ENCODE measurements at regions not wholly inside any gene's neighbourhood (a gene's known extent, or its start where the extent isn't known, plus 50 kb on each side); places are given as distances from the start of the nearest gene placed in this dataset.
"Not testable (repeated sequence)": the region's sequence is repeated elsewhere in the genome, so short reads cannot be mapped to it uniquely, and the experiment has no call there.

DNA sequence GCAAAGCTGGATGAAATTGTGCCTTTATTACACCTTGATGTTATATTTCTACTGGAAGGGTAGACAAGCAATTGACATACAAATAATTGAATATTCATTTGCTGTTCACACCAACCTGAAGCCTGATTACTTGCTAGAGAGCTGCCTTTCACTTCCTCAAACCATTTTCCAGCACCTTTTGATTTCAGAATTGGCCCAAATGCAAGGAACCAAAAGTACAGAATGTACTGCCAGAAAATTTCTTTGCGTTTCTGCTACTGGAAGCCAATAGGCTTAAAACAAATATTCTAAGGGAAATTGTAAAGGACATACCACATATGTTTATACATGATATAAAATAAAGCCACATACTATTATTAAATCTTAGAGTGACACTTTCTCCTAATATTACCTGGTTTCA is 94.5 kb downstream of the RFPL4B start:
- TF ChIP-seq, protein P1, sequence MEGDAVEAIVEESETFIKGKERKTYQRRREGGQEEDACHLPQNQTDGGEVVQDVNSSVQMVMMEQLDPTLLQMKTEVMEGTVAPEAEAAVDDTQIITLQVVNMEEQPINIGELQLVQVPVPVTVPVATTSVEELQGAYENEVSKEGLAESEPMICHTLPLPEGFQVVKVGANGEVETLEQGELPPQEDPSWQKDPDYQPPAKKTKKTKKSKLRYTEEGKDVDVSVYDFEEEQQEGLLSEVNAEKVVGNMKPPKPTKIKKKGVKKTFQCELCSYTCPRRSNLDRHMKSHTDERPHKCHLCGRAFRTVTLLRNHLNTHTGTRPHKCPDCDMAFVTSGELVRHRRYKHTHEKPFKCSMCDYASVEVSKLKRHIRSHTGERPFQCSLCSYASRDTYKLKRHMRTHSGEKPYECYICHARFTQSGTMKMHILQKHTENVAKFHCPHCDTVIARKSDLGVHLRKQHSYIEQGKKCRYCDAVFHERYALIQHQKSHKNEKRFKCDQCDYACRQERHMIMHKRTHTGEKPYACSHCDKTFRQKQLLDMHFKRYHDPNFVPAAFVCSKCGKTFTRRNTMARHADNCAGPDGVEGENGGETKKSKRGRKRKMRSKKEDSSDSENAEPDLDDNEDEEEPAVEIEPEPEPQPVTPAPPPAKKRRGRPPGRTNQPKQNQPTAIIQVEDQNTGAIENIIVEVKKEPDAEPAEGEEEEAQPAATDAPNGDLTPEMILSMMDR (IDR thresholded peaks at IDR 0.05; ENCODE audit: low read depth, low read length): no peak
- Histone ChIP-seq H3K4me3 (ENCODE audit: low read depth, low read length) (no peak overlapping the region), H3K27me3 (ENCODE audit: insufficient read depth, low read depth, severe bottlenecking) (no peaks in the 10 kb centered on the region), H3K9me3 (ENCODE audit: severe bottlenecking) (no peaks in the 10 kb centered on the region), H3K36me3 (no peaks in the 10 kb centered on the region), H3K27ac (no peak overlapping the region)
- no peak for DNase-seq

DNA sequence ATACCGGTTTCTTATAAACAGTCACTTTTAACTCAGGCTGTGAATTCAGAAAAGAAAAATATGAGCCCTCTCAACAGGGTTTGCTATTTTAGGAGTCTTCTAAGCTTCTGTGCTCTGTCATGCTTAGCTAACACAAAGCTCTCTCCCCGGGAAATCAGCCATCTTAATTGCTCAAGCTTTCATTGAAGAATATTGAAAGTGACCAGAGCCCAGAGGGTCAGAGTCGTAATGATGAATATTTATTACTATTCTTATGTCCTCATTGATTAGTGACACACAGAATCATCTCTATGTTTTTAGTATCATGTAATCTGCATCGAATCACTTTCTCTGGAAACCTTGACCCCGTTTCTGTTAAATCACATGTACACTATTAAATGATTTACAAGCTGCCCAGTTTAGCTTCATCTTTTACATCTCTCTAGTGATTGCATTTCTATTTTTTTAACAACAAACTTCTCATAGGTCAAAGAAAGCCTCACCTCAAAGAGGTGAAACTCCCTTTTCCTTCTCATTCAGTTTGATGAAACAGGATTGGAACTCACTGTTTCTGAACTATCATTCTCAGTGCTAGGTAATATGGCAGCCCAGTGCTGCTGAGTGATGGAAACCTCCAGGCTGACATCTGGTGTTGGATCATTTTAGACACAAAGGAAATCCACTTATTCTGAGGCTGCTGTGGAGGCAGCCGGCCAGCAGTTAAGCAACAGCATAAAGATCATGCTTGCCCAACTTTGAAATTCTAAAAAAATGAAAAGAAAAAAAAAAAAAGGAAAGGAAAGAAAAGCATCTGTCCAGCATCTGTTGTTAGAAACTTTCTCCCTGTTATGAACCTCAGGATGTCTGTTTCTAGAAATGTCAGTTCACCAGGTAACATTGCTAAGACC is 96.3 kb downstream of the RFPL4B start:
- DNase-seq: no peak
- Histone ChIP-seq H3K9me3 (ENCODE audit: severe bottlenecking) (no peaks in the 10 kb centered on the region), H3K4me3 (ENCODE audit: low read depth, low read length) (no peak overlapping the region), H3K36me3 (no peaks in the 10 kb centered on the region), H3K27ac (no peak overlapping the region), H3K27me3 (ENCODE audit: insufficient read depth, low read depth, severe bottlenecking) (no peaks in the 10 kb centered on the region)
- TF ChIP-seq, protein P1 (IDR thresholded peaks at IDR 0.05; ENCODE audit: low read depth, low read length): no peak

DNA sequence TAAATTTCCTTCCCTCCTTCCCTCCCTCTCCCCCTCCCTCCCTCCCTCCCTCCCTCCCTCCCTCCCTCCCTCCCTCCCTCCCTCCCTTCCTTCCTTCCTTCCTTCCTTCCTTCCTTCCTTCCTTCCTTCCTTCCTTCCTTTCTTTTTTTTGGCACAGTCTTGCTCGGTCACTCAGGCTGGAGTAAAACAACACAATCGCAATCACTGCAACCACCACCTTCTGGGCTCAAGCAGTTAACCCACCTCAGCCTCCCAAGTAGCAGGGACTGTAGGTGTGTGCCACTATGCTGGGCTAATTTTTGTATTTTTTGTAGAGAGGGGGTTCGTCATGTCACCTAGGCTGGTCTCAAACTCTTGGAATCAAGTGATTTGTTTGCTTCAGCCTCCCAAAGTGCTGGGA is 101.7 kb downstream of the RFPL4B start:
- not testable (repeated sequence) for H3K27ac ChIP-seq; H3K9me3 ChIP-seq (ENCODE audit: severe bottlenecking); H3K36me3 ChIP-seq; H3K27me3 ChIP-seq (ENCODE audit: insufficient read depth, low read depth, severe bottlenecking); DNase-seq; H3K4me3 ChIP-seq (ENCODE audit: low read depth, low read length)

DNA sequence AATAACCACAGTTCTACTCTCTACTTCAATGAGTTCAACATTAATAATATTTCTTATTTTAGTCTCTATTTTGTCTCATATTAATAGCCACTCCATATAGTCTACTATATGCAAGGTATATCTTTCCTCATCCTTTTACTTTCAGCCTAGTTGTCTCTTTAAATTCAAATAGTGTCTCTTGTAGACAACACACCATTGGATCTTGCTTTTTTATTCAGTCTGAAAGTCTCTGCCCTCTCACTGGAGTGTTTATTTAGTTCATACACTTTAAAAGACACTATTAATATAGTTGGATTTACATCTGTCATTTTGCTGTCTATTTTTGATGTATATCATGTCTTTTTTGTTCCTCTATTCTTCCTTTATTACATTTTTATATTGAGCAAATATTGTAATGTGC is 103.5 kb downstream of the RFPL4B start:
- TF ChIP-seq, protein P1 (IDR thresholded peaks at IDR 0.05; ENCODE audit: low read depth, low read length): no peak
- Histone ChIP-seq H3K27me3 (ENCODE audit: insufficient read depth, low read depth, severe bottlenecking) (no peaks in the 10 kb centered on the region), H3K36me3 (no peaks in the 10 kb centered on the region), H3K27ac (no peak overlapping the region), H3K4me3 (ENCODE audit: low read depth, low read length) (no peak overlapping the region), H3K9me3 (ENCODE audit: severe bottlenecking) (no peaks in the 10 kb centered on the region)
- no peak for DNase-seq

DNA sequence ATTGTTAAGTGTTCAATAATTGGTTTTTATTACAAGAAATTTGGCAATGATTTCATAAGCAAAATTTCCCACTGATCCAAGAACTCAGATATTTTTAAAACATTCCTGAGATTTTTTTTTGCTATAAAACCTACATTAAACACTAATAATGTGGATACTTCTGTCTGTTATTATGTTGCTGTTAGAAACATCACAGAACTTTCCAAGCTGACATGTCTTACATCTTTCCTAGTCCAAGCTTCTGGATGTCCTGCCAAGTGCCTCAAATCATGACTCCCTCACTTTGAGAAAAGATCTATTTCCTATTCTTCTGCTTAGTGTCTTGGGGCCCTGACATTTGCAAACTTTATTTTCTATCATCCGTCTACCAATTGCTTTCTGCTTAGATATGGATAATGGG is 110.8 kb downstream of the RFPL4B start:
- no peaks in the 10 kb centered on the region for H3K9me3 ChIP-seq (ENCODE audit: severe bottlenecking)
- H3K36me3 ChIP-seq: no peaks in the 10 kb centered on the region
- H3K27ac ChIP-seq: no peak overlapping the region
- H3K4me3 ChIP-seq (ENCODE audit: low read depth, low read length): no peak overlapping the region
- DNase-seq: no peak
- TF ChIP-seq, protein P1 (IDR thresholded peaks at IDR 0.05; ENCODE audit: low read depth, low read length): no peak
- H3K27me3 ChIP-seq (ENCODE audit: insufficient read depth, low read depth, severe bottlenecking): no peaks in the 10 kb centered on the region

DNA sequence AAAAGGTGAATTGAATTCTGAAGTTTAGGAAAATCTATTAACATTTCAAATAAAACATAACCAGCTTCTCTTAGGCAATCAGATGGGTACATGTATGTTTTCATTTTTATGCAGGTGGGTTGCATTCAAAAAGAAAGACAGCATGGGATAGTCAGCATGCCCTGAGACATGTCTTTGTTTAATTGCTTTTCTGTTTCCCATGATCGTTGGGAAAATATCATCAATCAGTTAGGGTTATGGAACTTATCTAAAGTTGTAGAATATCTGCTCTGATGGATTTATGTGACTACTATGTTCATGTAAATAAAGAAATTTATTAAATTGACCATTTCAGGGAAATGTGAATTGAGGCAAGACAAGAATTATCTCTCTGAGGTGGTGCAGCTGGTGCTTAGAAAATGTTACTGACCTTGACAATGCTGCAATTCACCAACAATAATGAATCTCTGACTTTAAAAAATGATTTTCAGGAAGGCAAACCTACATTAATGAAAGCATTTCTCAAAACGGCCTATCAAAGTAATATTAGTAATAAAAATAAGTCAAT is 112.7 kb downstream of the RFPL4B start:
- Histone ChIP-seq H3K9me3 (ENCODE audit: severe bottlenecking) (no peaks in the 10 kb centered on the region), H3K4me3 (ENCODE audit: low read depth, low read length) (no peak overlapping the region), H3K27me3 (ENCODE audit: insufficient read depth, low read depth, severe bottlenecking) (no peaks in the 10 kb centered on the region), H3K36me3 (no peaks in the 10 kb centered on the region), H3K27ac (no peak overlapping the region)
- TF ChIP-seq, protein P1 (IDR thresholded peaks at IDR 0.05; ENCODE audit: low read depth, low read length): no peak
- DNase-seq: no peak

Measured in WERI-Rb-1 (cell line).